ENCODE measurements at regions not wholly inside any gene's neighbourhood (a gene's known extent, or its start where the extent isn't known, plus 50 kb on each side); places are given as distances from the start of the nearest gene placed in this dataset.
"Not testable (repeated sequence)": the region's sequence is repeated elsewhere in the genome, so short reads cannot be mapped to it uniquely, and the experiment has no call there.

- H3K9me3 ChIP-seq; H3K27me3 ChIP-seq; H3K4me1 ChIP-seq; intact Hi-C loops (cut with DNase I); DNase-seq; ATAC-seq; H3K4me3 ChIP-seq; H3K36me3 ChIP-seq; H3K27ac ChIP-seq: not testable (repeated sequence)
- 86% methylated on average over 18 of the region's 28 CpGs for WGBS (ENCODE audit: insufficient coverage, low coverage, low lambda C conversion rate, missing lambda C conversion rate)
Observed at GRCh38 chr4:131730574-131730973, 1418.5 kb upstream of the PCDH10 start.

- not testable (repeated sequence) for ATAC-seq
- peak in 1 of 3 donors; percentile 66 for DNase-seq
Observed at GRCh38 chr4:131732034-131732630, 1417.0 kb upstream of the PCDH10 start.

DNA sequence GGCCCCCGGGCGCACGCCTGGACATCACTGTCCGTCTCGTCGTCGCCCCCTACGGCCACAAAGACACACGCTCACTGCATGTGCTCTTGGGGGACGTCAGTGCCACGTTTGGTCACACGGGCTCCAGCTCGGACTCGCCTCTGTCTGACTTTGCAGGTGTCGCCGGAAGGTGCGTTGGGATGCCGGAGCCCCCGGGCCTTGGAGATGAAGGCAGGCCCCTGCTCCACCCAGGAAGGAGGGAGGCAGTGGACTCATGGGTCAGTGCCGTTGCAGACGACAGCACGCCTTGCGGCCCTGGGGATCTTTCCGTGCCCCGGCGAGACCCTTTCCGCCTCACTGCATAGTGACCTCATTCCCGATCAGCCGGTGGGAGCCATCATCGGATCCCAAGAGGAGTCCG, 1414.8 kb upstream of the PCDH10 start:
- intact Hi-C loops (cut with DNase I); H3K27me3 ChIP-seq; DNase-seq: not testable (repeated sequence)

More at GRCh38 chr4:131732034-131732630, 1417.0 kb upstream of the PCDH10 start:
- intact Hi-C loops (cut with DNase I); H3K4me3 ChIP-seq; H3K36me3 ChIP-seq; H3K27ac ChIP-seq; H3K4me1 ChIP-seq; H3K9me3 ChIP-seq; H3K27me3 ChIP-seq: not testable (repeated sequence)
- no CpG with 5 or more reads among the region's 47 CpGs for WGBS (ENCODE audit: insufficient coverage, low coverage, low lambda C conversion rate, missing lambda C conversion rate)

GRCh38 chr4:131734851-131735385, 1414.2 kb upstream of the PCDH10 start:
- H3K4me3 ChIP-seq; H3K9me3 ChIP-seq; H3K27ac ChIP-seq; ATAC-seq; H3K27me3 ChIP-seq; H3K36me3 ChIP-seq; intact Hi-C loops (cut with DNase I); H3K4me1 ChIP-seq: not testable (repeated sequence)
- DNase-seq = peak in 2 of 3 donors; percentile 66 to 83
- 96% methylated on average over 30 of the region's 51 CpGs for WGBS (ENCODE audit: insufficient coverage, low coverage, low lambda C conversion rate, missing lambda C conversion rate)

More for the DNA sequence above, 1414.8 kb upstream of the PCDH10 start:
- not testable (repeated sequence) for ATAC-seq, H3K9me3 ChIP-seq, H3K27ac ChIP-seq, H3K4me3 ChIP-seq, H3K36me3 ChIP-seq, H3K4me1 ChIP-seq
- WGBS (ENCODE audit: insufficient coverage, low coverage, low lambda C conversion rate, missing lambda C conversion rate) = no CpG with 5 or more reads among the region's 31 CpGs

DNA sequence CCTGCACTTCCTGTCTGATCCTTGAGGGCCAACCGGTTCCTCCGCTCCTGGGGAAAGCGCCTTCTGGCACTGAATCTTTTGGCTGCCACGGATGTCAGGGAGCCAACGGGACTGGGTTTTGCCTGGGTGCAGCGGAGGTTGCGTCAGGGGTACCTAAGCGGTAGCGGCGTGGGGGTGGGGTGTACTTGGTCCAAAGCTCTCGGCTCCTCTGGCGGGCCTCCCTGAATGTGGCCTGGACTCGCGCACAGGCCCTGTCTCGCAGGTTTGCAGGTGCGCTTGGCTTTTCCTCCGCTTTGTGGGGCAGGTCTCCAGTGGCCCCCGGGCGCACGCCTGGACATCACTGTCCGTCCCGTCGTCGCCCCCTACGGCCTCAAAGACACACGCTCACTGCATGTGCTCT, 1410.1 kb upstream of the PCDH10 start:
- H3K4me3 ChIP-seq; H3K36me3 ChIP-seq; H3K9me3 ChIP-seq; H3K27me3 ChIP-seq; H3K4me1 ChIP-seq; DNase-seq; ATAC-seq; intact Hi-C loops (cut with DNase I); H3K27ac ChIP-seq: not testable (repeated sequence)
- no CpG with 5 or more reads among the region's 26 CpGs for WGBS (ENCODE audit: insufficient coverage, low coverage, low lambda C conversion rate, missing lambda C conversion rate)

GRCh38 chr4:131741836-131742235, 1407.3 kb upstream of the PCDH10 start:
- H3K27ac ChIP-seq; intact Hi-C loops (cut with DNase I); H3K4me1 ChIP-seq; DNase-seq; ATAC-seq; H3K27me3 ChIP-seq; H3K36me3 ChIP-seq; H3K4me3 ChIP-seq; H3K9me3 ChIP-seq: not testable (repeated sequence)
- WGBS (ENCODE audit: insufficient coverage, low coverage, low lambda C conversion rate, missing lambda C conversion rate) = no CpG with 5 or more reads among the region's 27 CpGs

DNA sequence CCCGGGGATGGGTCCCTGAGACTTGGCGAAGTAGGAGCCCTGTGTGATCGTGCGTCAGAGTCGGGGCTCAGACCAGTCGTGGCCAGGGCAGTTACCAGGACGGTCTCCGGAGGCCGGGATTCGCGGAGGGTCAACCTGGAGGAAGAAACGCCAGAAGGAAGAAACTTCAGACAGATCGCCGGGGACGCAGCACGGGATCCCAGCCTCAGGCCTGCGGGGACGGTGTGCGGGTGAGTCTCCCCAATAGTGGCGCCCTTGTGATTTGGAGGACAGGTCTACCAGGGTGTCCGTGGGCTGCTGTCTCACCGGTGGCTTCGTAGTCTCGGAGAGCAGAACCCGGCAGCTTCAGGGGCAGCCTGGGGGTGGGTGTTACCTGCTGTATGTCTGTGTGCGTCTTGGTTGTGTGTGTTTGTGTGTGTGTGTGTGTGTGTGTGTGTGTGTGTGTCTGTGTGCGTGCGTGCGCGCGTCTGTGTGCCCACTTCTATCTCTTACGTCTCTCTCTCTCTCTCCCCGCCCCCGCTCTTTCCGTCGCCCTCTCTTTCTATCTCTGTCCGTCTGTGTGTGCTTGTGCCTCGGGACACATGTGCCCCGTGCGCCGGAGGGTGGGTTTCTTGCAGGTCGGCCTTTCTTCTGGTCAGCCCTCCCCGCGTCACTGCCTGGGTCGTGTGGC, 1406.4 kb upstream of the PCDH10 start:
- DNase-seq = peak in 1 of 3 donors; percentile 72

GRCh38 chr4:131743348-131743747, 1405.7 kb upstream of the PCDH10 start:
- H3K4me1 ChIP-seq; H3K27ac ChIP-seq; ATAC-seq; intact Hi-C loops (cut with DNase I); H3K36me3 ChIP-seq; H3K4me3 ChIP-seq; H3K27me3 ChIP-seq; H3K9me3 ChIP-seq: not testable (repeated sequence)
- no CpG with 5 or more reads among the region's 20 CpGs for WGBS (ENCODE audit: insufficient coverage, low coverage, low lambda C conversion rate, missing lambda C conversion rate)
- DNase-seq = peak in 1 of 3 donors; percentile 75

More for the DNA sequence above, 1406.4 kb upstream of the PCDH10 start:
- H3K4me3 ChIP-seq; H3K4me1 ChIP-seq; H3K27me3 ChIP-seq; intact Hi-C loops (cut with DNase I); H3K27ac ChIP-seq; H3K36me3 ChIP-seq; H3K9me3 ChIP-seq; ATAC-seq: not testable (repeated sequence)
- WGBS (ENCODE audit: insufficient coverage, low coverage, low lambda C conversion rate, missing lambda C conversion rate) = 96% methylated on average over 5 of the region's 45 CpGs

DNA sequence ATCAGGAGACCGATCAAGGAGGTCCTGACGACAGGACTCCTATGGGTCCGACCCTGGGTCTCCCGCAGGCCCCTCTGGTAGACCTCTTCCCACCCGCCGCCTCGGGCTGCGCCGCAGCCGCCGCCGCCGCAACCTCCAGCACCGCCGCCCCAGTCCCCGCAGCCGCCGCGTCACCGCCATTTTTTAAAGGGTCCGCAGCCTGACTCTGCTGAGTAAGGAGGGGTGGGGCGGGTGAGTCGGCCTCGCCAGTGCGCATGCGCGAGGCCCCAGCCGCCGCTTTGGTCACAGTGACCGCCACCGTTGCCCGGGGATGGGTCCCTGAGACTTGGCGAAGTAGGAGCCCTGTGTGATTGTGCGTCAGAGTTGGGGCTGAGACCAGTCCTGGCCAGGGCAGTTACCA, 1401.9 kb upstream of the PCDH10 start:
- H3K27ac ChIP-seq; intact Hi-C loops (cut with DNase I); H3K4me1 ChIP-seq; ATAC-seq; DNase-seq; H3K36me3 ChIP-seq; H3K4me3 ChIP-seq; H3K9me3 ChIP-seq; H3K27me3 ChIP-seq: not testable (repeated sequence)
- 94% methylated on average over 18 of the region's 34 CpGs for WGBS (ENCODE audit: insufficient coverage, low coverage, low lambda C conversion rate, missing lambda C conversion rate)

DNA sequence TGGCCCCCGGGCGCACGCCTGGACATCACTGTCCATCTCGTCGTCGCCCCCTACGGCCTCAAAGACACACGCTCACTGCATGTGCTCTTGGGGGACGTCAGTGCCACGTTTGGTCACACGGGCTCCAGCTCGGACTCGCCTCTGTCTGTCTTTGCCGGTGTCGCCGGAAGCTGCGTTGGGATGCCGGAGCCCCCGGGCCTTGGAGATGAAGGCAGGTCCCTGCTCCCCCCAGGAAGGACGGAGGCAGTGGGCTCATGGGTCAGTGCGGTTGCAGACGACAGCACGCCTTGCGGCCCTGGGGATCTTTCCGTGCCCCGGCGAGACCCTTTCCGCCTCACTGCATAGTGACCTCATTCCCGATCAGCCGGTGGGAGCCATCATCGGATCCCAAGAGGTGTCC, 1399.9 kb upstream of the PCDH10 start:
- ATAC-seq; H3K9me3 ChIP-seq; intact Hi-C loops (cut with DNase I); H3K4me3 ChIP-seq; H3K36me3 ChIP-seq; DNase-seq; H3K4me1 ChIP-seq; H3K27me3 ChIP-seq; H3K27ac ChIP-seq: not testable (repeated sequence)
- WGBS (ENCODE audit: insufficient coverage, low coverage, low lambda C conversion rate, missing lambda C conversion rate) = no CpG with 5 or more reads among the region's 31 CpGs

DNA sequence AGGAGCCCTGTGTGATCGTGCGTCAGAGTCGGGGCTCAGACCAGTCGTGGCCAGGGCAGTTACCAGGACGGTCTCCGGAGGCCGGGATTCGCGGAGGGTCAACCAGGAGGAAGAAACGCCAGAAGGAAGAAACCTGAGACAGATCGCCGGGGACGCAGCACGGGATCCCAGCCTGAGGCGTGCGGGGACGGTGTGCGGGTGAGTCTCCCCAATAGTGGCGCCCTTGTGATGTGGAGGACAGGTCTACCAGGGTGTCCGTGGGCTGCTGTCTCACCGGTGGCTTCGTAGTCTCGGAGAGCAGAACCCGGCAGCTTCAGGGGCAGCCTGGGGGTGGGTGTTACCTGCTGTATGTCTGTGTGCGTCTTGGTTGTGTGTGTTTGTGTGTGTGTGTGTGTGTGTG, 1399.1 kb upstream of the PCDH10 start:
- H3K4me3 ChIP-seq; ATAC-seq; H3K27ac ChIP-seq; H3K27me3 ChIP-seq; intact Hi-C loops (cut with DNase I); H3K4me1 ChIP-seq; H3K36me3 ChIP-seq; H3K9me3 ChIP-seq: not testable (repeated sequence)
- DNase-seq = peak in 2 of 3 donors; percentile 57 to 74
- WGBS (ENCODE audit: insufficient coverage, low coverage, low lambda C conversion rate, missing lambda C conversion rate) = 80% methylated on average over 1 of the region's 25 CpGs

Measured in right lobe of liver (tissue), 6 donors.